Glutamatergic neuron (in vitro differentiated cells): ENCODE measurements at regions not wholly inside any gene's neighbourhood (a gene's known extent, or its start where the extent isn't known, plus 50 kb on each side); places are given as distances from the start of the nearest gene placed in this dataset.

Experiments
- DNase-seq: peaks from one replicate; pipeline ENCODE4 v3.0.0; 2022
- H3K27ac Mint-ChIP-seq: one replicate; pipeline ENCODE4 v1.8.0; 2020; ENCODE audit warnings: mild to moderate bottlenecking, mixed read lengths, inconsistent platforms; ENCODE audit not compliant: unreplicated experiment
- H3K27me3 Mint-ChIP-seq: one replicate; pipeline ENCODE4 v1.8.0; 2020; ENCODE audit warnings: mild to moderate bottlenecking, moderate library complexity, mixed read lengths, inconsistent platforms; ENCODE audit not compliant: unreplicated experiment
- H3K36me3 Mint-ChIP-seq: one replicate; pipeline ENCODE4 v1.8.0; 2020; ENCODE audit warnings: mild to moderate bottlenecking, mixed read lengths, inconsistent platforms; ENCODE audit not compliant: unreplicated experiment
- H3K4me1 Mint-ChIP-seq: one replicate; pipeline ENCODE4 v1.8.0; 2020; ENCODE audit warnings: mild to moderate bottlenecking, low read depth, mixed read lengths, inconsistent platforms; ENCODE audit not compliant: unreplicated experiment
- H3K4me3 Mint-ChIP-seq: one replicate; pipeline ENCODE4 v1.8.0; 2020; ENCODE audit warnings: mild to moderate bottlenecking, mixed read lengths, inconsistent platforms; ENCODE audit not compliant: unreplicated experiment
- H3K9me3 Mint-ChIP-seq: one replicate; pipeline ENCODE4 v1.8.0; 2020; ENCODE audit warnings: mild to moderate bottlenecking, moderate library complexity, mixed read lengths, inconsistent platforms; ENCODE audit not compliant: unreplicated experiment
- TF ChIP-seq, protein P1 (sequence below): fragments of 200-600 bp; sonication (generic); IDR thresholded peaks from one replicate; pipeline ENCODE4 v1.5.0; 2021; ENCODE audit not compliant: partially characterized antibody, unreplicated experiment

DNA sequence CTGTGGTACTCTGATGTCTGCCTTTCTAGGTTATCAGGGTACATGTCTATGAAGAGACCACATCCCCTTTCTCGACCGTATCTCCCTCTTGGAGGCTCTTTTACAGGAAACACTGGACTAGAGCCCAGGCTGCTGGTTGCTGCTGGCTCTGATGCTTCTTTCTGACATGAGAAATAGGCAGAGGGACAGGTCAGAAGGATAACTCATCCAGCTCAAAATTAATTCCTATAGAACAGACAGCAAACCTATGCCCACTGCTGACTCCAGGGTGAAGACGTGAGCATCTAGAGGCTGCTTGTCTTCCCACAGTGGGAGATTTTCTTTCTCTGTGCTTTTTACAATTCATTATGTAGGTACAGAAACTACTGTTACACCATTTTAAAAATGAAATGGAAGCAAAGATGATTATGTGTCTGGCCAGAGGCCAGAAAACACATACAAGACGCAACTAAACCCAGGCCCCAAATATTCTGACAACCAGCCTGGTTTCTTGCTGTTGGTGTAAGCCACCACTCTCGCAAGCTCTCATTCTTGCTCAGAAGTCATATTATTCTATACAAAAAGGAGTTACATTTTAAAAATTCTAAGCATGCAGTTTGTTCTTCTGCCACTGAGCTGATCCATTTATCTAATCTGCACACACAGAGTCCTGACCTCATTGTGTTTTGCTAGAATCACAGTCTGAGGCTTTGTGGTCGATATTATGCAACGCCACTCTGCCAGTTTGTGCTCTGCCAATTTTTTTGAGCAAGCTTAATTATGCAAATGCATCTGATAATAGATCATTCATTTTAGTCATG is 424.3 kb downstream of the KIF20B start:
- H3K27me3 Mint-ChIP-seq, result no peaks in the 10 kb centered on the region
- no peak overlapping the region for H3K4me3 Mint-ChIP-seq
- no peak for DNase-seq
- no peaks in the 10 kb centered on the region for H3K36me3 Mint-ChIP-seq
- no peaks in the 10 kb centered on the region for H3K9me3 Mint-ChIP-seq
- H3K27ac Mint-ChIP-seq, result no peak overlapping the region
- TF ChIP-seq, protein P1, sequence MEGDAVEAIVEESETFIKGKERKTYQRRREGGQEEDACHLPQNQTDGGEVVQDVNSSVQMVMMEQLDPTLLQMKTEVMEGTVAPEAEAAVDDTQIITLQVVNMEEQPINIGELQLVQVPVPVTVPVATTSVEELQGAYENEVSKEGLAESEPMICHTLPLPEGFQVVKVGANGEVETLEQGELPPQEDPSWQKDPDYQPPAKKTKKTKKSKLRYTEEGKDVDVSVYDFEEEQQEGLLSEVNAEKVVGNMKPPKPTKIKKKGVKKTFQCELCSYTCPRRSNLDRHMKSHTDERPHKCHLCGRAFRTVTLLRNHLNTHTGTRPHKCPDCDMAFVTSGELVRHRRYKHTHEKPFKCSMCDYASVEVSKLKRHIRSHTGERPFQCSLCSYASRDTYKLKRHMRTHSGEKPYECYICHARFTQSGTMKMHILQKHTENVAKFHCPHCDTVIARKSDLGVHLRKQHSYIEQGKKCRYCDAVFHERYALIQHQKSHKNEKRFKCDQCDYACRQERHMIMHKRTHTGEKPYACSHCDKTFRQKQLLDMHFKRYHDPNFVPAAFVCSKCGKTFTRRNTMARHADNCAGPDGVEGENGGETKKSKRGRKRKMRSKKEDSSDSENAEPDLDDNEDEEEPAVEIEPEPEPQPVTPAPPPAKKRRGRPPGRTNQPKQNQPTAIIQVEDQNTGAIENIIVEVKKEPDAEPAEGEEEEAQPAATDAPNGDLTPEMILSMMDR, result no peak
- H3K4me1 Mint-ChIP-seq, result no peaks in the 10 kb centered on the region

DNA sequence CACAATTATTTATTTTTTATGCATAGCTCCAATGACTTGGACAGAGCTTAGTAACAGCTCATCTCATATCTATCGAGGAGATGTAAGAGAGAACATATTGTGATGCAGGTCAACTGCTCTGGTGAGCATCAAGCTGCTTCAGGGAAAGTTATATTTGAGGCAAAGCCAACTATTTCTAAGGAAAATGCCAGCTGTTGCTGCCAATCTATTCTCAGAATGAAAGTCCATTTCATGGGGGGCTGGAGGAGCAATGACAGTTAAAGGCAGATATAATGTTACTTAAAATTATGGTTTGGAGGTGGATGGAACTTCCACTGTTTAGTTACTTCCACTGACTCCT is 424.8 kb downstream of the KIF20B start:
- no peak overlapping the region for H3K4me3 Mint-ChIP-seq
- DNase-seq, result no peak
- peaks cover 1% of the 10 kb centered on the region for H3K36me3 Mint-ChIP-seq
- no peaks in the 10 kb centered on the region for H3K4me1 Mint-ChIP-seq
- no peaks in the 10 kb centered on the region for H3K27me3 Mint-ChIP-seq
- H3K27ac Mint-ChIP-seq, result no peak overlapping the region
- TF ChIP-seq, protein P1, result no peak
- no peaks in the 10 kb centered on the region for H3K9me3 Mint-ChIP-seq

DNA sequence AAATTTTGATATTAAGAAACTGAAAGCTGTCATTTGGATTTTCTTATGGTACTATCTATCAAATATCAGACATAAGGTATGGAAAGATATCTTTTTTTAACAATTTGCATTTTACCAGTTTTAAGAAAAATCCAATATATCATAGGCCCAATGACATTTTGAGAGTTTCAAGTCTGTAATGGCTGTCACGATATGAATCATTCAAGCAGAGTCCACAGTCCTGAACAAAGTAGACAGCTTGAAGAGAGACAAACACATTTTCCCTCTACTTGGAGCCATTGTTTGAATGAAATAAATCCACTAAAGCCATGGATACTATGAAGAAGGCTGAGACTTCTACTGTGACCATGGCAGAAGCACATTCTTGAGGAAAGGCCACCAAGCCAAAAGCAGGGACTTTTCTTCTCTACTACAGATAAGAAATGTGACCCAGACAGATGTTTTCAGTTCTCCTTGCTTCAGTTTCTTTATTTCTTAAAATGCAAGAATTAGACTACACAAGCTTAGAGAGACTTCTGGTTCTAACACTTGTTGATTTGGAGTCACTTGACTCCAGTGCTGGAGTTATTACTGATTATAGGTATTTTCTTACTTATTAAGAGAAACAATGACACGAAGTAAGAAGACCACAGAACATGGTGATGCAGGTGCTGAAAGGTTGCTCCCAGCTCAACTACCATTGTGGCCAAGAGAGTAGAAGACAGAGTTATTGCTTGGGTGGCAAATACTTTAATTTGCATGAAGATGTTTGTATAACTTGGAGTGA is 429.1 kb downstream of the KIF20B start:
- Mint-ChIP-seq H3K4me1 (no peaks in the 10 kb centered on the region), H3K36me3 (peaks cover 4% of the 10 kb centered on the region), H3K4me3 (no peak overlapping the region), H3K27ac (no peak overlapping the region), H3K9me3 (peaks cover 4% of the 10 kb centered on the region), H3K27me3 (no peaks in the 10 kb centered on the region)
- TF ChIP-seq, protein P1, result no peak
- DNase-seq, result no peak

DNA sequence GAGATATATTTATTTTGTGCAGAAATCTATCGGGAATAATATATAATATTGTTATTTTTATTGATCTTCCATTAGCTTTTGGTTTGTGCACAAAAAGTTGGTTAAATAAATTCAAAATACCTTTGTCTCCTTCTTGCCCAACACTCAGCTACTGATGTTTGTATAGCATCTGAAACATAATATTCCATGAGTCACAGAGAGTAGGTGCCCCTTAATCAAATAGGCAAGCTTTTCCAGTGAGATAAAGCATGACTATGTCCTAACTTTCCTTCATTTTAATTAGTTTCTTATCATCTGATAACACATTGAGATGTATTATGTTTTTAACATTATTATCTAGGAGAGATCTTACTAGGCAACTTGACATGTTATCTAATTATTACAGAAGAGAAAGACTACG is 432.2 kb downstream of the KIF20B start:
- TF ChIP-seq, protein P1, result no peak
- H3K4me1 Mint-ChIP-seq, result no peaks in the 10 kb centered on the region
- no peak for DNase-seq
- peaks cover 19% of the 10 kb centered on the region for H3K36me3 Mint-ChIP-seq
- peaks cover 9% of the 10 kb centered on the region for H3K9me3 Mint-ChIP-seq
- no peak overlapping the region for H3K27ac Mint-ChIP-seq
- no peaks in the 10 kb centered on the region for H3K27me3 Mint-ChIP-seq
- no peak overlapping the region for H3K4me3 Mint-ChIP-seq
